ENCODE measurements at regions not wholly inside any gene's neighbourhood (a gene's known extent, or its start where the extent isn't known, plus 50 kb on each side); places are given as distances from the start of the nearest gene placed in this dataset.

DNA sequence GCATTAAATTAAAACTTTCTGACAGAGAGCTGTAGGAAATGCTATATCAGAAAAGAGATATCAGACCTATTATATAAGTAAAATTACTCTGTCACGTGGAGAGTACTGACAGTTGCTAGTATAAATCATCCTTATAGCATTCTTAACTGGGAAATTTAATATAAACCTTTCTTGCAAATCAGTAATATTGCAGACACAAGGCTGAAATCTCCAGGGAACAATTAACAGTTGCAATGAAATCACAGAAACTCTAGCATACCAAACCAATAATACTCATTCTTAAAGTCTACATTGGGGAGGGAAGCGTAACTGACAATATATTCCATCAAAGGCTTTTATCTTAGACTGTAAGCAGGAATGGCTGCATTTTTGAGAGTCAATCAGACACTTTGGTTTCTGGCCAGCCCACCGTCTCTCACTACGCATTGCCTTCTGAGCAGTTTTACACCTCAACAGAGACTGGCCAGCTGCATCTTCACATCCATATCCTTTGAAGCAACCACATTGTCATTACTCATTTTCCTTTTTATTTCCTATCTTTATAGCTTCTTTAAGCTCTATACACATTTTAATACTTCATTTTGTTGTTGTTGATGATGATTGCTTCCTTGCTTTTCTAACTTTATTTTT, 536.0 kb upstream of the CDH2 start:
- no peak overlapping the region for H3K4me3 ChIP-seq (ENCODE audit: low read depth, low read length, poor library complexity, severe bottlenecking)
- CTCF ChIA-PET = no interaction called here
- H3K27me3 ChIP-seq (replicated peaks; ENCODE audit: insufficient read depth, low read depth, low read length, poor library complexity) = no peaks in the 10 kb centered on the region
- H3K9me3 ChIP-seq (ENCODE audit: low read depth, low read length, poor library complexity, severe bottlenecking) = no peaks in the 10 kb centered on the region
- TF ChIP-seq, protein P1, sequence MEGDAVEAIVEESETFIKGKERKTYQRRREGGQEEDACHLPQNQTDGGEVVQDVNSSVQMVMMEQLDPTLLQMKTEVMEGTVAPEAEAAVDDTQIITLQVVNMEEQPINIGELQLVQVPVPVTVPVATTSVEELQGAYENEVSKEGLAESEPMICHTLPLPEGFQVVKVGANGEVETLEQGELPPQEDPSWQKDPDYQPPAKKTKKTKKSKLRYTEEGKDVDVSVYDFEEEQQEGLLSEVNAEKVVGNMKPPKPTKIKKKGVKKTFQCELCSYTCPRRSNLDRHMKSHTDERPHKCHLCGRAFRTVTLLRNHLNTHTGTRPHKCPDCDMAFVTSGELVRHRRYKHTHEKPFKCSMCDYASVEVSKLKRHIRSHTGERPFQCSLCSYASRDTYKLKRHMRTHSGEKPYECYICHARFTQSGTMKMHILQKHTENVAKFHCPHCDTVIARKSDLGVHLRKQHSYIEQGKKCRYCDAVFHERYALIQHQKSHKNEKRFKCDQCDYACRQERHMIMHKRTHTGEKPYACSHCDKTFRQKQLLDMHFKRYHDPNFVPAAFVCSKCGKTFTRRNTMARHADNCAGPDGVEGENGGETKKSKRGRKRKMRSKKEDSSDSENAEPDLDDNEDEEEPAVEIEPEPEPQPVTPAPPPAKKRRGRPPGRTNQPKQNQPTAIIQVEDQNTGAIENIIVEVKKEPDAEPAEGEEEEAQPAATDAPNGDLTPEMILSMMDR (conservative IDR thresholded peaks at IDR 0.05; ENCODE audit: low read depth, low read length) = no peak
- no peak for TF ChIP-seq EZH2 (IDR thresholded peaks at IDR 0.05; ENCODE audit: borderline replicate concordance, low read depth, low read length, poor library complexity, severe bottlenecking)
- DNase-seq (ENCODE audit: low spot score) = peak; percentile 27
- no peak overlapping the region for H3K27ac ChIP-seq (ENCODE audit: low read depth, low read length, poor library complexity, severe bottlenecking)
- no TSS peak for BruUV-seq (replicated peaks)
- H3K36me3 ChIP-seq (ENCODE audit: insufficient read depth, low read length, poor library complexity, severe bottlenecking) = no peaks in the 10 kb centered on the region
- intact Hi-C loops (cut with micrococcal nuclease; ENCODE audit: unreplicated experiment) = no loop called here
- POLR2A ChIA-PET (ENCODE audit: low non-redundant PET) = no interaction called here
- H3K4me1 ChIP-seq (ENCODE audit: insufficient read depth, low read length, poor library complexity, severe bottlenecking) = no peaks in the 10 kb centered on the region

DNA sequence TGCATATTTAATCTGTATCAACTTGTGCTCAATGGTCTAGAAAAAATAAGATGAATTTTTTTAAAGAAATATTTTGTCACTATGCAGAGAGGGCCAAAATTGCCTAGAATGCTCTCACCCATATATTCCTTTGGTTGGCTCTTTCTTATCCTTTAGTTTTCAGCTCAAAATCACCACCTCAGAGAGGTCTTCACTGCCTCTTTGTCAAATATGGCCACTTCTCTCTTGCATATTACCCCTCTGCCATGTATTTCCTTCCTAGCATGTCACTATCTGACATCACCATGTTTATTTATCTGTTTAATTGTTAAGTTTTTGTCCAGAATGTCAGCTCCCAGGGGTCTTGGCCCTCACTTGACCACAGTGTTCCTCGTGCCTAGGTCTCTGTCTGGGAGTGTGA, 535.2 kb upstream of the CDH2 start:
- no TSS peak for BruUV-seq (replicated peaks)
- no peak overlapping the region for H3K27ac ChIP-seq (ENCODE audit: low read depth, low read length, poor library complexity, severe bottlenecking)
- ChIA-PET POLR2A (ENCODE audit: low non-redundant PET) (no interaction called here), CTCF (no interaction called here)
- no peak for TF ChIP-seq EZH2 (IDR thresholded peaks at IDR 0.05; ENCODE audit: borderline replicate concordance, low read depth, low read length, poor library complexity, severe bottlenecking)
- TF ChIP-seq, protein P1 (conservative IDR thresholded peaks at IDR 0.05; ENCODE audit: low read depth, low read length) = no peak
- H3K4me1 ChIP-seq (ENCODE audit: insufficient read depth, low read length, poor library complexity, severe bottlenecking) = no peaks in the 10 kb centered on the region
- no peaks in the 10 kb centered on the region for H3K27me3 ChIP-seq (replicated peaks; ENCODE audit: insufficient read depth, low read depth, low read length, poor library complexity)
- DNase-seq (ENCODE audit: low spot score) = no peak
- H3K4me3 ChIP-seq (ENCODE audit: low read depth, low read length, poor library complexity, severe bottlenecking) = no peak overlapping the region
- intact Hi-C loops (cut with micrococcal nuclease; ENCODE audit: unreplicated experiment) = no loop called here
- H3K9me3 ChIP-seq (ENCODE audit: low read depth, low read length, poor library complexity, severe bottlenecking) = no peaks in the 10 kb centered on the region
- no peaks in the 10 kb centered on the region for H3K36me3 ChIP-seq (ENCODE audit: insufficient read depth, low read length, poor library complexity, severe bottlenecking)

DNA sequence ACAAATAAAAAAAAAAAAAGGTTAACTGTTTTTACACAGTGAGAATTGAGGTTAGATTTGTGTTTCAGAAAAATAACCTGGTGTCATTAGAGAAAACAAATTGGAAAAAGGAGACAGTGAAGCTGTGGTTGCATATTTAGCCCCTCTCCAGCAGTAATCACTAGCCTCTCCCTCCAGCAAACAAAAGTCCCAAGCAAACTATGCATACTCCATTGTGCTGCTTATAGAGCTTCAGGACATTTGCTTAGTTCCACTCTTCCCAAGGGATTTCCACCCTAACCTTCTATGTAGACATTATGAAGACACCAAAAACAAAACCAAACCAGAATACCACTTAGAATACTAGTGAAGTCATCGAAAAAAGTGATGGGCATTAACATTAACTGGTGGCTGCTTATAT, 534.2 kb upstream of the CDH2 start:
- Histone ChIP-seq H3K27ac (ENCODE audit: low read depth, low read length, poor library complexity, severe bottlenecking) (no peak overlapping the region), H3K9me3 (ENCODE audit: low read depth, low read length, poor library complexity, severe bottlenecking) (no peaks in the 10 kb centered on the region), H3K4me3 (ENCODE audit: low read depth, low read length, poor library complexity, severe bottlenecking) (no peak overlapping the region), H3K36me3 (ENCODE audit: insufficient read depth, low read length, poor library complexity, severe bottlenecking) (no peaks in the 10 kb centered on the region), H3K27me3 (replicated peaks; ENCODE audit: insufficient read depth, low read depth, low read length, poor library complexity) (no peaks in the 10 kb centered on the region), H3K4me1 (ENCODE audit: insufficient read depth, low read length, poor library complexity, severe bottlenecking) (no peaks in the 10 kb centered on the region)
- ChIA-PET POLR2A (ENCODE audit: low non-redundant PET) (interaction anchor here (0.7 kb wide), 1 partner anchor 404 kb away, joined by 6 read pairs; no protein-coding TSS in a partner anchor), CTCF (no interaction called here)
- no peak for DNase-seq (ENCODE audit: low spot score)
- TF ChIP-seq EZH2 (IDR thresholded peaks at IDR 0.05; ENCODE audit: borderline replicate concordance, low read depth, low read length, poor library complexity, severe bottlenecking) = no peak
- TF ChIP-seq, protein P1 (conservative IDR thresholded peaks at IDR 0.05; ENCODE audit: low read depth, low read length) = no peak
- no TSS peak for BruUV-seq (replicated peaks)
- intact Hi-C loops (cut with micrococcal nuclease; ENCODE audit: unreplicated experiment) = no loop called here

Measured in A673 (cell line).